Fibroblast of lung (primary cell): ENCODE measurements at regions not wholly inside any gene's neighbourhood (a gene's known extent, or its start where the extent isn't known, plus 50 kb on each side); places are given as distances from the start of the nearest gene placed in this dataset.

Experiments used
- CTCF ChIP-seq, 2 donors: IDR thresholded peaks in 1 of 2; conservative IDR thresholded peaks in 1 of 2; 1 replicate in 1 of 2; 2 replicates in 1 of 2; pipeline ENCODE4 v1.5.1; 2011 to 2012; ENCODE audit warnings: low read length in 2 of 2, control low read depth in 1 of 2, inconsistent platforms in 1 of 2, low read depth in 1 of 2, mild to moderate bottlenecking in 1 of 2
- EZH2 ChIP-seq: IDR thresholded peaks from 2 replicates; pipeline ENCODE4 v1.5.1; 2012; ENCODE audit warnings: low read length, control low read depth, mild to moderate bottlenecking; ENCODE audit errors: missing control alignments

GRCh38 chr2:140076164-140076563, 1296.0 kb upstream of the NXPH2 start:
- no peak for TF ChIP-seq CTCF (conservative IDR thresholded peaks at IDR 0.05 in 1 of 2, IDR thresholded peaks at IDR 0.05 in 1 of 2; ENCODE audit: low read depth in 1 of 2, low read length in 2 of 2)
- TF ChIP-seq EZH2: no peak
